GM21367 (cell line): ENCODE measurements at regions not wholly inside any gene's neighbourhood (a gene's known extent, or its start where the extent isn't known, plus 50 kb on each side); places are given as distances from the start of the nearest gene placed in this dataset.
"Not testable (repeated sequence)": the region's sequence is repeated elsewhere in the genome, so short reads cannot be mapped to it uniquely, and the experiment has no call there.

ENCODE experiments used
- ATAC-seq: cut with Tn5 transposase; IDR thresholded peaks from one replicate; pipeline ENCODE4 v1.9.1; 2021; ENCODE audit not compliant: unreplicated experiment

GRCh38 chr14:23829736-23830471 is 123.7 kb upstream of the DHRS4 start:
- ATAC-seq = no peak

GRCh38 chr14:23831596-23831995 is 122.0 kb upstream of the DHRS4 start:
- no peak for ATAC-seq

- ATAC-seq = no peak
Measured at GRCh38 chr14:23861666-23862065, 91.9 kb upstream of the DHRS4 start.

- no peak for ATAC-seq
Measured at GRCh38 chr14:23862513-23862912, 91.1 kb upstream of the DHRS4 start.

GRCh38 chr14:23863836-23864235 is 89.7 kb upstream of the DHRS4 start:
- no peak for ATAC-seq

GRCh38 chr14:23864259-23864658 is 89.3 kb upstream of the DHRS4 start:
- ATAC-seq = no peak

- ATAC-seq = no peak
Measured at GRCh38 chr14:23864861-23865260, 88.7 kb upstream of the DHRS4 start.

- no peak for ATAC-seq
Measured at GRCh38 chr14:23865502-23865901, 88.1 kb upstream of the DHRS4 start.

- ATAC-seq = no peak
Measured at GRCh38 chr14:23866269-23866668, 87.3 kb upstream of the DHRS4 start.

- ATAC-seq = no peak
Measured at GRCh38 chr14:23869078-23869719, 84.4 kb upstream of the DHRS4 start.

- no peak for ATAC-seq
Measured at GRCh38 chr14:23876160-23876750, 77.3 kb upstream of the DHRS4 start.

- peak; percentile 57 for ATAC-seq
Measured at GRCh38 chr14:23877111-23877510, 76.5 kb upstream of the DHRS4 start.

GRCh38 chr14:23877538-23878180 is 75.9 kb upstream of the DHRS4 start:
- ATAC-seq = peak; percentile 54

- no peak for ATAC-seq
Measured at GRCh38 chr14:23881282-23881681, 72.3 kb upstream of the DHRS4 start.

- ATAC-seq = no peak
Measured at GRCh38 chr14:23883684-23884540, 69.7 kb upstream of the DHRS4 start.

- no peak for ATAC-seq
Measured at GRCh38 chr14:23884541-23884904, 69.0 kb upstream of the DHRS4 start.

- ATAC-seq = no peak
Measured at GRCh38 chr14:23887536-23887935, 66.0 kb upstream of the DHRS4 start.

- not testable (repeated sequence) for ATAC-seq
Measured at GRCh38 chr14:23891717-23892116, 61.9 kb upstream of the DHRS4 start.

GRCh38 chr14:23892289-23892688 is 61.3 kb upstream of the DHRS4 start:
- ATAC-seq = not testable (repeated sequence)

- ATAC-seq = no peak
Measured at GRCh38 chr14:23894362-23895052, 59.1 kb upstream of the DHRS4 start.
